ENCODE measurements at regions not wholly inside any gene's neighbourhood (a gene's known extent, or its start where the extent isn't known, plus 50 kb on each side); places are given as distances from the start of the nearest gene placed in this dataset.

DNA sequence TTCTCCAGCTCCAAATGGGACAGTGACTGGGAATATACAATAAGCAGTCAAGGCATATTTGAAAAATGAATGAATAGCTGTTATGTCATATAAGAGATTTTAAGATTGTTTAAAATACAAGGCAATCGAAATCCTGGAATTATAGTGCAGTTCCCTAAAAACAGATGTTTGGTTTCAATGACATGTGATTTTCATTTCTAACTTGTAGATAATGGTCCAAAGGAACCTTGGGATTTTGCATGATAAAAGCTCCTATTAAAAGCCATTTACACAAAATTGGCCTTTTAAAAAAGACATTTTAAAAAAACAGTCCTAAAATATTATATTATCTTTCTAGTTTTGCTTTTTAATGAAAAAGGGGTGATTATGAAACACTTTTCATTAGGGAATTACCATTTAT lies 905.1 kb downstream of the GALC start:
- Histone ChIP-seq H3K9me3 (ENCODE audit: control insufficient read depth in 5 of 5, low read length in 5 of 5) (no peaks in the 10 kb centered on the region), H3K36me3 (ENCODE audit: control insufficient read depth in 5 of 5, insufficient read depth in 5 of 5, low read length in 5 of 5) (no peaks in the 10 kb centered on the region), H3K27me3 (ENCODE audit: control insufficient read depth in 5 of 5, insufficient read depth in 4 of 5, low read length in 5 of 5) (no peaks in the 10 kb centered on the region), H3K9ac (ENCODE audit: low read length in 5 of 5) (no peak overlapping the region), H3K4me1 (ENCODE audit: control insufficient read depth in 5 of 5, insufficient read depth in 5 of 5, low read length in 5 of 5) (peaks cover 0 to 4% (median 0%) of the 10 kb centered on the region in 5 donors), H3K4me3 (ENCODE audit: low read depth in 1 of 5, low read length in 5 of 5) (no peak overlapping the region), H3K27ac (ENCODE audit: low read depth, low read length) (no peak overlapping the region)

DNA sequence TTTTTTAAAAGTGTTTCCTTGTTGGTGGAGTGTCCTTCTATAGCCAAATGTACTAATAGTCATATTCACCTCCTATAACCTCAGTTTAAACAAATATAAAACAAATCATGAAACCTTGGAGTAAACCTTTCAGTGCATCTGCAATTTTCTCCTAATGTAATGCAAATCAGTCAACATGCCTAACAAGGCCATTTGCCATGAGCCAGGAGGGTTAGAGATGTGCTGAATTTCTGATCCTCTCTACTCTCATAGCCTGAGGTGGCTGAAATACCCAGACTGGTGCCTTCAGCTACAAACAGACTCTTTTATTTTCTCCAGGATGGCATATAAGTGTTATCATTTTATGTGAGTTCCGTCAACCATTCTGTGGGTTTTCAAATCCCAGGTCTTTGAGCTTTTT lies 908.1 kb downstream of the GALC start:
- Histone ChIP-seq H3K36me3 (ENCODE audit: control insufficient read depth in 5 of 5, insufficient read depth in 5 of 5, low read length in 5 of 5) (no peaks in the 10 kb centered on the region), H3K4me3 (ENCODE audit: low read depth in 1 of 5, low read length in 5 of 5) (no peak overlapping the region), H3K9me3 (ENCODE audit: control insufficient read depth in 5 of 5, low read length in 5 of 5) (no peaks in the 10 kb centered on the region), H3K27ac (ENCODE audit: low read depth, low read length) (no peak overlapping the region), H3K9ac (ENCODE audit: low read length in 5 of 5) (no peak overlapping the region), H3K4me1 (ENCODE audit: control insufficient read depth in 5 of 5, insufficient read depth in 5 of 5, low read length in 5 of 5) (no peaks in the 10 kb centered on the region), H3K27me3 (ENCODE audit: control insufficient read depth in 5 of 5, insufficient read depth in 4 of 5, low read length in 5 of 5) (no peaks in the 10 kb centered on the region)

DNA sequence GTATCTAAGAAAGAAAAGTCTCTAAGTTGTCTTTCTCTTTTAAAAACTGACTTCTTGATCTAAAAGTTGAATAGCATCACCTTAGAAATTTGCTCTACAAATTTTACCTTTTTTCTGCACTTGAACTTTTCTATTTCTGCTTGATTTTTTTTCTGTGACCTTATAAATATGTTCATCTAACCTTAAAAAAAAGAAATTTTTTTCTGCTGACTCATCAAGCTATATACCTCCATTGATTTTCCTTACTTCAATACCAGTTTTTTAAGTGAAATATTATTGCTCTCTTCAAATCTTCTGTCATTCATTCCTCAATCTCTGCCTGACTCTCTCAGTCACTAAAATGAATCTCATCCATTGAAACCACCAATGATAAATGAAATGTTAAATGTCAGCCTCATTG lies 910.1 kb downstream of the GALC start:
- no peaks in the 10 kb centered on the region for H3K4me1 ChIP-seq (ENCODE audit: control insufficient read depth in 5 of 5, insufficient read depth in 5 of 5, low read length in 5 of 5)
- H3K36me3 ChIP-seq (ENCODE audit: control insufficient read depth in 5 of 5, insufficient read depth in 5 of 5, low read length in 5 of 5): no peaks in the 10 kb centered on the region
- no peak overlapping the region for H3K9ac ChIP-seq (ENCODE audit: low read length in 5 of 5)
- no peak overlapping the region for H3K27ac ChIP-seq (ENCODE audit: low read depth, low read length)
- H3K27me3 ChIP-seq (ENCODE audit: control insufficient read depth in 5 of 5, insufficient read depth in 4 of 5, low read length in 5 of 5): no peaks in the 10 kb centered on the region
- no peak overlapping the region for H3K4me3 ChIP-seq (ENCODE audit: low read depth in 1 of 5, low read length in 5 of 5)
- no peaks in the 10 kb centered on the region for H3K9me3 ChIP-seq (ENCODE audit: control insufficient read depth in 5 of 5, low read length in 5 of 5)

DNA sequence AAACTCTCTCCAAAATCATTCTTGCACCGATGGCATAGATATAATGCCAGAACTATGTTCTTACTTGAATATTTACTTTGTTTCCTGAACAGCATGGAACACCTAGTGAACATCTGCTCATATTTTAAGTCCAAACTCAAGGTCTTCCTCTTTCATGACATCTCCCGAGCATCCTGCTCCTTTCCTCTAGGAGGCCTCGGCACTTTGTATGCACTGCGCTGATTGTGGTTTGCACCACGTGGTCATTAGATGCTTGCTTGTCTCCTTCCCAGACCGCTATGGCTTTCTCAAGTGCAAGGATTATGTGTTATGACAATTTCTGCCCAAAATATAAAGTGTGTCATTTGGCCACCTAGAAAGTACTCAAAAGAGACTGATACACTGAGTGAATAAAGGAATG lies 912.0 kb downstream of the GALC start:
- no peaks in the 10 kb centered on the region for H3K9me3 ChIP-seq (ENCODE audit: control insufficient read depth in 5 of 5, low read length in 5 of 5)
- H3K9ac ChIP-seq (ENCODE audit: low read length in 5 of 5): no peak overlapping the region

DNA sequence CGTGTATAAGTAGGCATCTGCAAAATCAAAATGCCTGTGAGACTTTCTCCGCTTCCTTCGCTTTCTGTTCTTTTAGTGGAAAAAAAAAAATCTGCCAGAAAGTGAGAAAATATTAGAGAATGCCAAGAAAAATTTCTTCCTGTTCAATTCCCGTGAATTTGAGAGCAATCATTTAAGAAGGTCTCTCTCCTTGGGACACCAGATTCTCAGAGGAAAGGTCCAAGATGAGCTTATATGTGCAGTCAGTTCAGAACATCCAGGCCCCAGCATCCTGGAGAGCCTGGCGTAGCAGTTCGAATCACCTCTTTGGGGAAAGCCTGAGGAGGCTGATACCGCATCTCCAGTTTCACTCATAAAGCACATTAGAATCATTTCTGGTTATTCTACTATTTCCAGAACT lies 912.8 kb downstream of the GALC start:
- no peak overlapping the region for H3K27ac ChIP-seq (ENCODE audit: low read depth, low read length)
- no peaks in the 10 kb centered on the region for H3K9me3 ChIP-seq (ENCODE audit: control insufficient read depth in 5 of 5, low read length in 5 of 5)

More for the DNA sequence above, 912.0 kb downstream of the GALC start:
- Histone ChIP-seq H3K27me3 (ENCODE audit: control insufficient read depth in 5 of 5, insufficient read depth in 4 of 5, low read length in 5 of 5) (no peaks in the 10 kb centered on the region), H3K4me3 (ENCODE audit: low read depth in 1 of 5, low read length in 5 of 5) (no peak overlapping the region), H3K4me1 (ENCODE audit: control insufficient read depth in 5 of 5, insufficient read depth in 5 of 5, low read length in 5 of 5) (no peaks in the 10 kb centered on the region), H3K36me3 (ENCODE audit: control insufficient read depth in 5 of 5, insufficient read depth in 5 of 5, low read length in 5 of 5) (no peaks in the 10 kb centered on the region), H3K27ac (ENCODE audit: low read depth, low read length) (no peak overlapping the region)

DNA sequence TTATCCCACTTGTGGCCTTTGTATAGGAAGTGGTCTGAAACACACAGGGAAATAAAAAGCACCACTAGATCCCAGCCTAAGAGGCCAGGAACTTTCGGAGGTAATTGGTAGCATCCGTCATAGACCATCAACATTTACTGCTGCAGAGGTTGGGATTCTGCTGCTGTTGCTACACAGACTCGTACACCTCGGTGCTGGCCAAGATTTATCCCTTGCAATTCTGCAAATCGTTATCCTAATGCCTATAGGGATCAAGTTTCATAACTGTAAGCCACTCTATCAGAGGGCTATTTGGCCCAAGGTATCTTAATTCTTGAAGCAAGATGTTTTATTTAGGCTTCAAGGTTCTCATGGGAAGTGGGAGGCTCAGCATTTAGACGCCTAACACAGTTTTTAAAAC lies 913.6 kb downstream of the GALC start:
- Histone ChIP-seq H3K9me3 (ENCODE audit: control insufficient read depth in 5 of 5, low read length in 5 of 5) (no peaks in the 10 kb centered on the region), H3K27ac (ENCODE audit: low read depth, low read length) (no peak overlapping the region), H3K4me3 (ENCODE audit: low read depth in 1 of 5, low read length in 5 of 5) (no peak overlapping the region), H3K27me3 (ENCODE audit: control insufficient read depth in 5 of 5, insufficient read depth in 4 of 5, low read length in 5 of 5) (no peaks in the 10 kb centered on the region), H3K4me1 (ENCODE audit: control insufficient read depth in 5 of 5, insufficient read depth in 5 of 5, low read length in 5 of 5) (no peaks in the 10 kb centered on the region), H3K36me3 (ENCODE audit: control insufficient read depth in 5 of 5, insufficient read depth in 5 of 5, low read length in 5 of 5) (no peaks in the 10 kb centered on the region), H3K9ac (ENCODE audit: low read length in 5 of 5) (no peak overlapping the region)

More for the DNA sequence above, 912.8 kb downstream of the GALC start:
- Histone ChIP-seq H3K9ac (ENCODE audit: low read length in 5 of 5) (no peak overlapping the region), H3K4me3 (ENCODE audit: low read depth in 1 of 5, low read length in 5 of 5) (no peak overlapping the region), H3K36me3 (ENCODE audit: control insufficient read depth in 5 of 5, insufficient read depth in 5 of 5, low read length in 5 of 5) (no peaks in the 10 kb centered on the region), H3K4me1 (ENCODE audit: control insufficient read depth in 5 of 5, insufficient read depth in 5 of 5, low read length in 5 of 5) (no peaks in the 10 kb centered on the region), H3K27me3 (ENCODE audit: control insufficient read depth in 5 of 5, insufficient read depth in 4 of 5, low read length in 5 of 5) (no peaks in the 10 kb centered on the region)

DNA sequence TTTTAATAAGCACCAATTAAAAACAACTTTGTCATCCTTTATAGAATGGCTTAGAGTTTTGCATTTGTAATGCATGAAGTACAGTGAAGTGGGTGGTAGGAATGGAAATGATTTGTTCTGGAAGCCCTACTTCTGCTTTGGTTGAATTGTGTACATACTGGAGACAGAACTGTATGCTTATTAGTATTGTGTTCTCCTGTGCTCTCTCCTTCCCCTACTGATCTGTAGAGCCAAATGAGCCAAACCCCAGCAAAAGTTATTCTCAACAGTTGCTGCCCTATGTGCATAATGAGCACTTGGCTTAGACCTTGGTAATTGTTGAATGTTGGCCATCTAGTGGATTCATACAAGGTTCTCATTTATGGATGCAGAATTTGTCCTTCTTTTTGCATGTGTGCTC lies 916.1 kb downstream of the GALC start:
- no peaks in the 10 kb centered on the region for H3K9me3 ChIP-seq (ENCODE audit: control insufficient read depth in 5 of 5, low read length in 5 of 5)
- H3K4me1 ChIP-seq (ENCODE audit: control insufficient read depth in 5 of 5, insufficient read depth in 5 of 5, low read length in 5 of 5): no peaks in the 10 kb centered on the region
- no peaks in the 10 kb centered on the region for H3K36me3 ChIP-seq (ENCODE audit: control insufficient read depth in 5 of 5, insufficient read depth in 5 of 5, low read length in 5 of 5)
- no peak overlapping the region for H3K4me3 ChIP-seq (ENCODE audit: low read depth in 1 of 5, low read length in 5 of 5)
- no peaks in the 10 kb centered on the region for H3K27me3 ChIP-seq (ENCODE audit: control insufficient read depth in 5 of 5, insufficient read depth in 4 of 5, low read length in 5 of 5)
- no peak overlapping the region for H3K27ac ChIP-seq (ENCODE audit: low read depth, low read length)
- H3K9ac ChIP-seq (ENCODE audit: low read length in 5 of 5): no peak overlapping the region

DNA sequence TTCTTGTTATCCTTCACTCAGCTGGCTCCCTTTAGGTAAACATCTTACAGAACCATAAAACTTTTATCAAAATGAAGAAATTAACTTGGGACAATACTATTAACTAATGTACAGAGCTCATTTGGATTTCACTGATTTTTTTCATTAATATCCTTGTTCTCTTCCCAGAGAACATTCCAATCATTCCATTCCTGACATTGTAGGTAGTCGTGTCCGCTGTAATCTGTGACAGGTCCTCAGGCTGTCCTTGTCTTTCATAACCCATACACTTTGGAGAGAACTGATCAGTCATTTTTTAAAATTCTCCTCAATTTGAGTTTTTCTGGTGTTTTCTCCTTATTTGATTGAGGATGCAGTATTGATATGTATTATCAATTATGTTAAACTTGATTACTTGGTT lies 916.8 kb downstream of the GALC start:
- no peaks in the 10 kb centered on the region for H3K27me3 ChIP-seq (ENCODE audit: control insufficient read depth in 5 of 5, insufficient read depth in 4 of 5, low read length in 5 of 5)
- no peaks in the 10 kb centered on the region for H3K36me3 ChIP-seq (ENCODE audit: control insufficient read depth in 5 of 5, insufficient read depth in 5 of 5, low read length in 5 of 5)
- H3K4me3 ChIP-seq (ENCODE audit: low read depth in 1 of 5, low read length in 5 of 5): no peak overlapping the region
- no peaks in the 10 kb centered on the region for H3K4me1 ChIP-seq (ENCODE audit: control insufficient read depth in 5 of 5, insufficient read depth in 5 of 5, low read length in 5 of 5)
- no peaks in the 10 kb centered on the region for H3K9me3 ChIP-seq (ENCODE audit: control insufficient read depth in 5 of 5, low read length in 5 of 5)
- no peak overlapping the region for H3K9ac ChIP-seq (ENCODE audit: low read length in 5 of 5)
- no peak overlapping the region for H3K27ac ChIP-seq (ENCODE audit: low read depth, low read length)

DNA sequence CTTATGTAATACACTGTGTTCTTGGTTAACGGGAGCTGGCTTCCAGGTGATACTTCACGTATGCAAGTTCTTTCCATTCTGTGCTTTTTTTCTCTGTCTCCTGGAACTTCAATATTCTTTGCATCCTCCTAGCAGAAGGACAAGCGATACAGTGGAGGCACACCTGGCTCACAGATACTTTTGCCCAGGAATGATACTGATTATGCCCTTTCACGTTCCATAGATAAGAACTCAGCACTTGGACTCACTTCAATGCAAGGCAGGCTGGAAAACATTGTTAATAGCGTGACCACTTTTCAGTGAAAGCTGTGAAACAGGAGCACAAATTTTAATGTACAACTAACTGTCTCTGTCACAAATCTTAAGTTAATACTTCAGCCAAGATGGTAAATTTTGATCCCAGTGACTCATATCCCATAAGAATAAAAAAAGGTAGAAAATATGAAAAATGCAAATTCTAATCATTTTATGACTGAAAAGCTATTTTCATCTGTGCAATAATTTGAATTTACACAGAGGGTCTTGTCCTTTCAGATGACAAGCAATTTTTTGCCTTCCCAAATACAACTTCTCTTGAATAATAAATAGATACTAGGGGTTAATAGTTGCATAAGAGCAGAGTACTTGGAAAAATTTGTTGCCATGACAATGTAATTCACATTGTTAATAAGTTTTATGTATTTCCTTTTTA lies 919.0 kb downstream of the GALC start:
- Histone ChIP-seq H3K4me3 (ENCODE audit: low read depth in 1 of 5, low read length in 5 of 5) (no peak overlapping the region), H3K27ac (ENCODE audit: low read depth, low read length) (no peak overlapping the region), H3K36me3 (ENCODE audit: control insufficient read depth in 5 of 5, insufficient read depth in 5 of 5, low read length in 5 of 5) (no peaks in the 10 kb centered on the region), H3K9me3 (ENCODE audit: control insufficient read depth in 5 of 5, low read length in 5 of 5) (no peaks in the 10 kb centered on the region), H3K27me3 (ENCODE audit: control insufficient read depth in 5 of 5, insufficient read depth in 4 of 5, low read length in 5 of 5) (no peaks in the 10 kb centered on the region), H3K4me1 (ENCODE audit: control insufficient read depth in 5 of 5, insufficient read depth in 5 of 5, low read length in 5 of 5) (no peaks in the 10 kb centered on the region), H3K9ac (ENCODE audit: low read length in 5 of 5) (no peak overlapping the region)

DNA sequence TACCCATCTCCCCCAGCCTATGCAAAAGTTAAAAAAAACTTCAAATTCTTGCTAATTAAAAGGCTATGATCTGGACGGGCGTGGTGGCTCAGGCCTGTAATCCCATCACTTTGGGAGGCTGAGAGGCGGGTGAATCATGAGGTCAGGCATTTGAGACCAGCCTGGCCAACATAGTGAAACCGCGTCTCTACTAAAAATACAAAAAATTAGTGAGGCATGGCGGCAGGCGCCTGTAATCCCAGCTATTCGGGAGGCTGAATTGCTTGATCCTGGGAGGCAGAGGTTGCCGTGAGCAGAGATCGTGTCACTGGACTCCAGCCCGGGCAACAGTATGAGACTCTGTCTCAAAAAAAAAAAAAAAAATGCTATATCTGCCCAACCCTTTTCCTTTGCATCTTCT lies 925.4 kb downstream of the GALC start:
- H3K4me1 ChIP-seq (ENCODE audit: control insufficient read depth in 5 of 5, insufficient read depth in 5 of 5, low read length in 5 of 5): no peaks in the 10 kb centered on the region
- H3K27me3 ChIP-seq (ENCODE audit: control insufficient read depth in 5 of 5, insufficient read depth in 4 of 5, low read length in 5 of 5): no peaks in the 10 kb centered on the region
- no peaks in the 10 kb centered on the region for H3K9me3 ChIP-seq (ENCODE audit: control insufficient read depth in 5 of 5, low read length in 5 of 5)
- H3K36me3 ChIP-seq (ENCODE audit: control insufficient read depth in 5 of 5, insufficient read depth in 5 of 5, low read length in 5 of 5): no peaks in the 10 kb centered on the region
- no peak overlapping the region for H3K27ac ChIP-seq (ENCODE audit: low read depth, low read length)
- H3K4me3 ChIP-seq (ENCODE audit: low read depth in 1 of 5, low read length in 5 of 5): no peak overlapping the region
- H3K9ac ChIP-seq (ENCODE audit: low read length in 5 of 5): no peak overlapping the region

DNA sequence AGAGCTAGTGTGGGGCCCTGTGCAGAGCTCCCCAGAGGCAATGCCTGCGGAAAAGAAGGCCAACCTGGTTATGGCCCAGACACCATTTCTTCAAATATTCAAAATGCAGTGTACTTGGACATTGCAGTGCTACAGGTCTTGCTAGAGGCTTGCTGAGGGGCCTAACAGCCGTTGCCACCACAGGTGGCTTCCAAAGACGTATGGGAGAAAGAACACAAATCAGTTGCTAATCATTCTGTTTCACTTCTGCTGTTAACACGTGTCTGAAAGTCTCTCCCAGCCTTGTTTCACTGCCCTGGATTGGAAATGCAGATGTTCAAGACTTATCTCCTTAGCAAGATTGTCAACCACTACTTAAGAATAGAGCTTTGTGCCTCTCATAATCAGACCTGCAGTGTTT lies 925.9 kb downstream of the GALC start:
- no peaks in the 10 kb centered on the region for H3K27me3 ChIP-seq (ENCODE audit: control insufficient read depth in 5 of 5, insufficient read depth in 4 of 5, low read length in 5 of 5)

More for the DNA sequence above, 925.9 kb downstream of the GALC start:
- Histone ChIP-seq H3K36me3 (ENCODE audit: control insufficient read depth in 5 of 5, insufficient read depth in 5 of 5, low read length in 5 of 5) (no peaks in the 10 kb centered on the region), H3K4me3 (ENCODE audit: low read depth in 1 of 5, low read length in 5 of 5) (no peak overlapping the region), H3K9me3 (ENCODE audit: control insufficient read depth in 5 of 5, low read length in 5 of 5) (no peaks in the 10 kb centered on the region), H3K27ac (ENCODE audit: low read depth, low read length) (no peak overlapping the region), H3K9ac (ENCODE audit: low read length in 5 of 5) (no peak overlapping the region), H3K4me1 (ENCODE audit: control insufficient read depth in 5 of 5, insufficient read depth in 5 of 5, low read length in 5 of 5) (no peaks in the 10 kb centered on the region)
